ENCODE measurements at regions not wholly inside any gene's neighbourhood (a gene's known extent, or its start where the extent isn't known, plus 50 kb on each side); places are given as distances from the start of the nearest gene placed in this dataset.
A peak's percentile ranks its signal among the peaks of the same experiment; 100 is the strongest.

- no peak for TF ChIP-seq POLR2AphosphoS5 (IDR thresholded peaks at IDR 0.05; ENCODE audit: borderline replicate concordance, low read depth, low read length)
- TF ChIP-seq FOXP2 (optimal IDR thresholded peaks at IDR 0.05; ENCODE audit: control extremely low read depth, extremely low read length, insufficient read depth), result no peak
- TF ChIP-seq EZH2 (IDR thresholded peaks at IDR 0.05), result no peak
- Histone ChIP-seq H3K9ac (ENCODE audit: insufficient read length) (no peak overlapping the region), H3K9me3 (ENCODE audit: low read depth, low read length) (no peaks in the 10 kb centered on the region), H3K4me3 (no peak overlapping the region), H3K36me3 (ENCODE audit: insufficient read depth, low read length) (no peaks in the 10 kb centered on the region), H3K27ac (no peak overlapping the region)
- no peak for DNase-seq (ENCODE audit: low read depth, low spot score)
Observed at GRCh38 chr3:59142556-59142955, 92.7 kb upstream of the CFAP20DC start.

- no peak overlapping the region for H3K4me3 ChIP-seq
- no peak for DNase-seq (ENCODE audit: low read depth, low spot score)
- TF ChIP-seq EZH2 (IDR thresholded peaks at IDR 0.05) (no peak), FOXP2 (optimal IDR thresholded peaks at IDR 0.05; ENCODE audit: control extremely low read depth, extremely low read length, insufficient read depth) (no peak), POLR2AphosphoS5 (IDR thresholded peaks at IDR 0.05; ENCODE audit: borderline replicate concordance, low read depth, low read length) (no peak)
- H3K9ac ChIP-seq (ENCODE audit: insufficient read length), result no peak overlapping the region
- no peaks in the 10 kb centered on the region for H3K36me3 ChIP-seq (ENCODE audit: insufficient read depth, low read length)
- H3K9me3 ChIP-seq (ENCODE audit: low read depth, low read length), result no peaks in the 10 kb centered on the region
- no peak overlapping the region for H3K27ac ChIP-seq
Observed at GRCh38 chr3:59138966-59139365, 89.1 kb upstream of the CFAP20DC start.

GRCh38 chr3:59137415-59137814, 87.6 kb upstream of the CFAP20DC start:
- TF ChIP-seq FOXP2 (optimal IDR thresholded peaks at IDR 0.05; ENCODE audit: control extremely low read depth, extremely low read length, insufficient read depth) (no peak), EZH2 (IDR thresholded peaks at IDR 0.05) (no peak), POLR2AphosphoS5 (IDR thresholded peaks at IDR 0.05; ENCODE audit: borderline replicate concordance, low read depth, low read length) (no peak)
- no peak for DNase-seq (ENCODE audit: low read depth, low spot score)
- no peak overlapping the region for H3K4me3 ChIP-seq

GRCh38 chr3:59136081-59136480, 86.3 kb upstream of the CFAP20DC start:
- DNase-seq (ENCODE audit: low read depth, low spot score), result no peak
- TF ChIP-seq POLR2AphosphoS5 (IDR thresholded peaks at IDR 0.05; ENCODE audit: borderline replicate concordance, low read depth, low read length), result no peak
- TF ChIP-seq FOXP2 (optimal IDR thresholded peaks at IDR 0.05; ENCODE audit: control extremely low read depth, extremely low read length, insufficient read depth), result no peak
- no peak for TF ChIP-seq EZH2 (IDR thresholded peaks at IDR 0.05)
- no peak overlapping the region for H3K9ac ChIP-seq (ENCODE audit: insufficient read length)
- H3K4me3 ChIP-seq, result no peak overlapping the region
- no peaks in the 10 kb centered on the region for H3K36me3 ChIP-seq (ENCODE audit: insufficient read depth, low read length)
- H3K27ac ChIP-seq, result no peak overlapping the region
- no peaks in the 10 kb centered on the region for H3K9me3 ChIP-seq (ENCODE audit: low read depth, low read length)

More at GRCh38 chr3:59137415-59137814, 87.6 kb upstream of the CFAP20DC start:
- Histone ChIP-seq H3K9me3 (ENCODE audit: low read depth, low read length) (no peaks in the 10 kb centered on the region), H3K27ac (no peak overlapping the region), H3K9ac (ENCODE audit: insufficient read length) (no peak overlapping the region), H3K36me3 (ENCODE audit: insufficient read depth, low read length) (no peaks in the 10 kb centered on the region)

GRCh38 chr3:59135096-59135495, 85.3 kb upstream of the CFAP20DC start:
- Histone ChIP-seq H3K9ac (ENCODE audit: insufficient read length) (no peak overlapping the region), H3K27ac (no peak overlapping the region), H3K9me3 (ENCODE audit: low read depth, low read length) (no peaks in the 10 kb centered on the region), H3K4me3 (no peak overlapping the region), H3K36me3 (ENCODE audit: insufficient read depth, low read length) (no peaks in the 10 kb centered on the region)
- no peak for DNase-seq (ENCODE audit: low read depth, low spot score)
- no peak for TF ChIP-seq FOXP2 (optimal IDR thresholded peaks at IDR 0.05; ENCODE audit: control extremely low read depth, extremely low read length, insufficient read depth)
- no peak for TF ChIP-seq POLR2AphosphoS5 (IDR thresholded peaks at IDR 0.05; ENCODE audit: borderline replicate concordance, low read depth, low read length)
- TF ChIP-seq EZH2 (IDR thresholded peaks at IDR 0.05), result no peak

GRCh38 chr3:59133311-59133710, 83.5 kb upstream of the CFAP20DC start:
- H3K4me3 ChIP-seq, result peak overlapping the region; percentile 40
- H3K36me3 ChIP-seq (ENCODE audit: insufficient read depth, low read length), result no peaks in the 10 kb centered on the region
- TF ChIP-seq POLR2AphosphoS5 (IDR thresholded peaks at IDR 0.05; ENCODE audit: borderline replicate concordance, low read depth, low read length) (no peak), EZH2 (IDR thresholded peaks at IDR 0.05) (no peak), FOXP2 (optimal IDR thresholded peaks at IDR 0.05; ENCODE audit: control extremely low read depth, extremely low read length, insufficient read depth) (no peak)
- no peak overlapping the region for H3K9ac ChIP-seq (ENCODE audit: insufficient read length)
- 0 out of 2 replicates have a peak overlapping the region, but pooled peaks have one; percentile 31 for H3K27ac ChIP-seq
- no peaks in the 10 kb centered on the region for H3K9me3 ChIP-seq (ENCODE audit: low read depth, low read length)
- no peak for DNase-seq (ENCODE audit: low read depth, low spot score)

- no peak overlapping the region for H3K9ac ChIP-seq (ENCODE audit: insufficient read length)
- H3K9me3 ChIP-seq (ENCODE audit: low read depth, low read length), result no peaks in the 10 kb centered on the region
- no peak overlapping the region for H3K27ac ChIP-seq
- DNase-seq (ENCODE audit: low read depth, low spot score), result no peak
- H3K36me3 ChIP-seq (ENCODE audit: insufficient read depth, low read length), result no peaks in the 10 kb centered on the region
- no peak overlapping the region for H3K4me3 ChIP-seq
- TF ChIP-seq POLR2AphosphoS5 (IDR thresholded peaks at IDR 0.05; ENCODE audit: borderline replicate concordance, low read depth, low read length), result no peak
- no peak for TF ChIP-seq FOXP2 (optimal IDR thresholded peaks at IDR 0.05; ENCODE audit: control extremely low read depth, extremely low read length, insufficient read depth)
- no peak for TF ChIP-seq EZH2 (IDR thresholded peaks at IDR 0.05)
Observed at GRCh38 chr3:59131016-59131766, 81.4 kb upstream of the CFAP20DC start.

GRCh38 chr3:59128685-59129084, 78.9 kb upstream of the CFAP20DC start:
- Histone ChIP-seq H3K27ac (no peak overlapping the region), H3K9me3 (ENCODE audit: low read depth, low read length) (no peaks in the 10 kb centered on the region), H3K4me3 (no peak overlapping the region), H3K36me3 (ENCODE audit: insufficient read depth, low read length) (no peaks in the 10 kb centered on the region), H3K9ac (ENCODE audit: insufficient read length) (no peak overlapping the region)
- TF ChIP-seq FOXP2 (optimal IDR thresholded peaks at IDR 0.05; ENCODE audit: control extremely low read depth, extremely low read length, insufficient read depth), result no peak
- no peak for TF ChIP-seq POLR2AphosphoS5 (IDR thresholded peaks at IDR 0.05; ENCODE audit: borderline replicate concordance, low read depth, low read length)
- no peak for TF ChIP-seq EZH2 (IDR thresholded peaks at IDR 0.05)
- DNase-seq (ENCODE audit: low read depth, low spot score), result no peak
